Lung (tissue), 11 donors: ENCODE measurements at regions not wholly inside any gene's neighbourhood (a gene's known extent, or its start where the extent isn't known, plus 50 kb on each side); places are given as distances from the start of the nearest gene placed in this dataset.

Source experiments
- ATAC-seq: fragments of 200-7000 bp; cut with Tn5 transposase; one replicate; pipeline ENCODE4 v1.9.1; 2020; ENCODE audit warnings: moderate number of reproducible peaks; ENCODE audit not compliant: insufficient read depth, low FRiP score
- DNase-seq, 3 donors: peaks; one replicate each; pipeline ENCODE4 v3.0.0-alpha.2; 2013 to 2017
- H3K27ac ChIP-seq, 2 donors: one replicate each; pipeline ENCODE4 v1.5.1; 2013; ENCODE audit warnings: mild to moderate bottlenecking in 2 of 2, moderate library complexity in 2 of 2, control low read depth in 1 of 2, inconsistent platforms in 1 of 2, low read depth in 1 of 2, low read length in 1 of 2
- H3K27me3 ChIP-seq, 3 donors: one replicate each; pipeline ENCODE4 v1.5.1; 2013; ENCODE audit warnings: low read length in 2 of 3; ENCODE audit not compliant: control insufficient read depth in 3 of 3, insufficient read depth in 3 of 3
- H3K36me3 ChIP-seq, 4 donors: one replicate each; pipeline ENCODE4 v1.5.1; 2013; ENCODE audit warnings: low read length in 4 of 4, mild to moderate bottlenecking in 1 of 4, moderate library complexity in 1 of 4; ENCODE audit not compliant: control insufficient read depth in 4 of 4, insufficient read depth in 4 of 4
- H3K4me1 ChIP-seq, 5 donors: one replicate each; pipeline ENCODE4 v1.5.1; 2013; ENCODE audit warnings: low read length in 5 of 5, mild to moderate bottlenecking in 2 of 5, moderate library complexity in 1 of 5; ENCODE audit not compliant: control insufficient read depth in 5 of 5, insufficient read depth in 5 of 5
- H3K4me3 ChIP-seq: one replicate; pipeline ENCODE4 v1.5.1; 2013; ENCODE audit warnings: mild to moderate bottlenecking, control low read depth, moderate library complexity
- H3K9ac ChIP-seq, 2 donors: one replicate each; pipeline ENCODE4 v1.5.1; 2013; ENCODE audit warnings: low read length in 2 of 2, control low read depth in 1 of 2; ENCODE audit not compliant: insufficient read depth in 1 of 2
- H3K9me3 ChIP-seq, 4 donors: one replicate each; pipeline ENCODE4 v1.5.1; 2013; ENCODE audit warnings: low read length in 3 of 4, mild to moderate bottlenecking in 1 of 4, moderate library complexity in 1 of 4; ENCODE audit not compliant: control insufficient read depth in 4 of 4, insufficient read depth in 3 of 4
- CTCF ChIP-seq: IDR thresholded peaks from 2 replicates; pipeline ENCODE4 v1.5.1; 2012; ENCODE audit warnings: mild to moderate bottlenecking; ENCODE audit errors: control extremely low read depth, extremely low read depth
- WGBS, 2 donors: extraction: QIAGEN DNeasy Blood & Tissue Kit; methylation state at CpG; one replicate each; pipeline ENCODE4 v1.1.7; 2013; 5-methylcytosine and 5-hydroxymethylcytosine counted together
- donor health status: control.
- donor health status: control.
- donor health status: Bipolar disorder and iron deficiency.
- donor health status: healthy.
- donor health status: DM: yes; HTN: yes; CAD: no.

DNA sequence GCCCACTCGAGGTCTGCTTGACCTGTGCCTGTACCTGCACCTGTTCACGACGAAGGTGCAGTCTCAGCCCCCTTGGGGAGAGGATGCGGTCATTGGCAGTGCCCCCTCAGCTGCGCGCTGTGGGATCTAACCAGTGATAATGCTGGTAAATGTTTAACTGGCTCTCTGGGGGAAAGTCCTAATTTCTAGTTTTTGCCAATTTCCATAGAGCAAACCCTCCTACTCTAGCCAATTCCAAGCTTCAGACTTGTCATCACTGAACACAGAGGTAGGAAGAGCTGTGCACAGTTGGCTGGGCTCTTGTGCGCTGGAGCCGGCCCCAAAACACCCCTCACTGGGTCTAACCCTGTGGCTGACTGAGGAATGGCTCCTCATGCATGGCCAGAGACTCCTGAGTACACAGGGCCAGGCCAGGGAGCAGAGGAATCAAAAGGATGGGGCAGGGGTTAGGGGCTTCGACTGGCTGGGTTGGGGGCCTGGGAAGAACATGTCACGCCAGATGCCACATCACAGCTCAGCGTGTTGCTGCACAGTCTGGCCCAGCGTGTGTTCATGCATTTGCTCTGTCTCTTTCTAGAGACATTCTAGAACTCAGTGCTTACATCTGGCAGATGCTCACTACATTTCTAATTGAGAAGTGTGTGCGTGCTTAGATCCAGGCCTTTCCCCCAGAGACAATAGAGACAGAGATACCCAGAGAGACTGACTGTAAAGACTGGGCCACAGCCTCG lies 270.8 kb downstream of the BCOR start:
- WGBS, 2 donors, result 80 to 92% methylated on average over 14 of the region's 14 CpGs
- no peak overlapping the region for H3K9ac ChIP-seq
- H3K36me3 ChIP-seq, result no peaks in the 10 kb centered on the region
- ATAC-seq, result no peak
- no peak overlapping the region for H3K27ac ChIP-seq
- no peak overlapping the region for H3K4me3 ChIP-seq
- H3K4me1 ChIP-seq, result peaks cover 0 to 6% (median 0%) of the 10 kb centered on the region in 5 donors
- DNase-seq, result no peak
- peaks cover 0 to 24% (median 0%) of the 10 kb centered on the region in 4 donors for H3K9me3 ChIP-seq
- TF ChIP-seq CTCF, result no peak
- H3K27me3 ChIP-seq, result peaks cover 0 to 16% (median 6%) of the 10 kb centered on the region in 3 donors

- peaks cover 0 to 14% (median 6%) of the 10 kb centered on the region in 3 donors for H3K27me3 ChIP-seq
- TF ChIP-seq CTCF, result no peak
- ATAC-seq (no peak), DNase-seq (no peak)
- H3K9ac ChIP-seq, result no peak overlapping the region
- H3K4me1 ChIP-seq, result peaks cover 0 to 6% (median 0%) of the 10 kb centered on the region in 5 donors
- H3K4me3 ChIP-seq, result no peak overlapping the region
- peaks cover 0 to 21% (median 0%) of the 10 kb centered on the region in 4 donors for H3K9me3 ChIP-seq
- WGBS, 2 donors, result 78 to 99% methylated on average over 8 to 14 of the region's 14 CpGs
- H3K27ac ChIP-seq, result no peak overlapping the region
- no peaks in the 10 kb centered on the region for H3K36me3 ChIP-seq
Measured at GRCh38 chrX:39827951-39828350, 269.8 kb downstream of the BCOR start.

GRCh38 chrX:39828971-39829370 lies 268.8 kb downstream of the BCOR start:
- Histone ChIP-seq H3K36me3 (no peaks in the 10 kb centered on the region), H3K4me3 (no peak overlapping the region), H3K9ac (no peak overlapping the region), H3K4me1 (peaks cover 0 to 6% (median 0%) of the 10 kb centered on the region in 5 donors), H3K27ac (no peak overlapping the region), H3K9me3 (peaks cover 0 to 13% (median 0%) of the 10 kb centered on the region in 4 donors), H3K27me3 (peaks cover 3 to 16% (median 3%) of the 10 kb centered on the region in 3 donors)
- no peak for ATAC-seq
- no peak for TF ChIP-seq CTCF
- DNase-seq, result no peak
